ENCODE measurements at regions not wholly inside any gene's neighbourhood (a gene's known extent, or its start where the extent isn't known, plus 50 kb on each side); places are given as distances from the start of the nearest gene placed in this dataset.
"Not testable (repeated sequence)": the region's sequence is repeated elsewhere in the genome, so short reads cannot be mapped to it uniquely, and the experiment has no call there.

- 0 out of 2 replicates have a peak, but pooled peaks have one; percentile 23 for TF ChIP-seq ZNF121 (CRISPR knock-in tag; conservative IDR thresholded peaks at IDR 0.05)
- peak; percentile 80 for TF ChIP-seq ZBTB40 (IDR thresholded peaks at IDR 0.05)
- TF ChIP-seq ZBTB40 (CRISPR knock-in tag; IDR thresholded peaks at IDR 0.05) = peak; percentile 79
- peaks cover 49 to 70% of the 10 kb centered on the region in 2 experiments for H3K27me3 ChIP-seq (ENCODE audit: control insufficient read depth in 2 of 2, insufficient read depth in 2 of 2, low read length in 2 of 2)
- POLR2A ChIA-PET = interaction anchor here (0.7 to 1.3 kb wide), 3 partner anchors 11 to 138 kb away, joined by 3 read pairs; no protein-coding TSS in a partner anchor
- FAIRE-seq; H3K9ac ChIP-seq (ENCODE audit: insufficient read depth in 1 of 2, low read depth in 2 of 2, low read length in 2 of 2); H3K79me2 ChIP-seq (ENCODE audit: control insufficient read depth, insufficient read depth, low read length); H3K4me2 ChIP-seq (ENCODE audit: insufficient read depth, low read length); in situ Hi-C loops (cut with MboI); H3K4me3 ChIP-seq; H3K9me1 ChIP-seq (ENCODE audit: control insufficient read depth, insufficient read depth, low read length); DNase-seq (ENCODE audit: extremely low read depth in 1 of 4, low spot score in 3 of 4); ATAC-seq; H3K27ac ChIP-seq (ENCODE audit: extremely low read depth, low read depth, low read length); H3K4me1 ChIP-seq (replicated peaks in 1 of 2; ENCODE audit: control insufficient read depth in 2 of 2, insufficient read depth in 2 of 2, low read length in 2 of 2); CTCF ChIA-PET (ENCODE audit: low intra/inter-chr PET ratio); BruUV-seq (replicated peaks); intact Hi-C loops (cut with micrococcal nuclease); H2AFZ ChIP-seq (ENCODE audit: low read depth, low read length); H3K9me3 ChIP-seq (replicated peaks; ENCODE audit: control insufficient read depth, insufficient read depth, low read depth, low read length); H4K20me1 ChIP-seq (replicated peaks; ENCODE audit: control insufficient read depth, insufficient read depth, low read length); H3K36me3 ChIP-seq (ENCODE audit: control insufficient read depth, insufficient read depth, low read length): not testable (repeated sequence)
- 0% methylated on average over 3 of the region's 3 CpGs for WGBS (ENCODE audit: insufficient coverage, low coverage, missing lambda C conversion rate)
Measured at GRCh38 chr21:36231444-36231843, 74.8 kb downstream of the DOP1B start.

Data from K562 (cell line).